GM23338 (cell line): ENCODE measurements at regions not wholly inside any gene's neighbourhood (a gene's known extent, or its start where the extent isn't known, plus 50 kb on each side); places are given as distances from the start of the nearest gene placed in this dataset.

Experiments used
- ATAC-seq: fragments of 200-7000 bp; cut with Tn5 transposase; 3 replicates; pipeline ENCODE4 v1.9.1; 2020
- DNase-seq: peaks from one replicate; pipeline ENCODE4 v3.0.0-alpha.2; 2015; ENCODE audit warnings: low spot score
- H2AFZ ChIP-seq: fragments of 200-600 bp; sonication (generic); 2 replicates; pipeline ENCODE4 v1.8.0; 2016; ENCODE audit warnings: antibody characterized with exemption, mild to moderate bottlenecking, moderate library complexity
- H3F3A ChIP-seq: fragments of 200-600 bp; sonication (generic); replicated peaks from 2 replicates; pipeline ENCODE4 v1.8.0; 2017; ENCODE audit warnings: antibody characterized with exemption, mixed run types, low read depth
- H3K27ac ChIP-seq: fragments of 200-600 bp; sonication (generic); 2 replicates; pipeline ENCODE4 v1.6.1; 2016; ENCODE audit warnings: low read depth
- H3K27me3 ChIP-seq: fragments of 200-600 bp; sonication (generic); 2 replicates; pipeline ENCODE4 v1.8.0; 2016; ENCODE audit warnings: mild to moderate bottlenecking, mixed run types, moderate library complexity; ENCODE audit not compliant: insufficient read depth
- H3K36me3 ChIP-seq: fragments of 200-600 bp; sonication (generic); 2 replicates; pipeline ENCODE4 v1.8.0; 2016; ENCODE audit warnings: mild to moderate bottlenecking; ENCODE audit not compliant: insufficient read depth
- H3K4me1 ChIP-seq: fragments of 200-600 bp; sonication (generic); 2 replicates; pipeline ENCODE4 v1.8.0; 2016; ENCODE audit warnings: mild to moderate bottlenecking, moderate library complexity; ENCODE audit not compliant: insufficient read depth
- H3K4me2 ChIP-seq: fragments of 200-600 bp; sonication (generic); 2 replicates; pipeline ENCODE4 v1.7.1; 2017; ENCODE audit warnings: mixed run types
- H3K4me3 ChIP-seq: fragments of 200-600 bp; sonication (generic); 2 replicates; pipeline ENCODE4 v1.6.1; 2016; ENCODE audit warnings: mixed run types
- H3K79me2 ChIP-seq: fragments of 200-600 bp; sonication (generic); replicated peaks from 2 replicates; pipeline ENCODE4 v1.8.0; 2017; ENCODE audit warnings: mild to moderate bottlenecking; ENCODE audit not compliant: insufficient read depth
- H3K9me2 ChIP-seq: fragments of 200-600 bp; sonication (generic); 2 replicates; pipeline ENCODE4 v1.8.0; 2017; ENCODE audit not compliant: insufficient read depth
- H4K20me1 ChIP-seq: fragments of 200-600 bp; sonication (generic); replicated peaks from 2 replicates; pipeline ENCODE4 v1.8.0; 2017; ENCODE audit warnings: mild to moderate bottlenecking; ENCODE audit not compliant: insufficient read depth
- H3K27ac Mint-ChIP-seq: 2 replicates; pipeline ENCODE4 v1.8.0; 2020; ENCODE audit warnings: inconsistent platforms, mild to moderate bottlenecking, moderate library complexity, mixed read lengths
- H3K27me3 Mint-ChIP-seq: 3 replicates; pipeline ENCODE4 v1.8.0; 2022; ENCODE audit warnings: low read depth, mild to moderate bottlenecking, moderate library complexity, mixed read lengths, inconsistent platforms; ENCODE audit not compliant: insufficient read depth, poor library complexity
- H3K36me3 Mint-ChIP-seq: 3 replicates; pipeline ENCODE4 v1.8.0; 2021; ENCODE audit warnings: low read depth, mild to moderate bottlenecking, inconsistent platforms, moderate library complexity, mixed read lengths
- H3K4me1 Mint-ChIP-seq: 3 replicates; pipeline ENCODE4 v1.8.0; 2020; ENCODE audit warnings: mild to moderate bottlenecking, inconsistent platforms, mixed read lengths
- H3K4me3 Mint-ChIP-seq: 3 replicates; pipeline ENCODE4 v1.8.0; 2021; ENCODE audit warnings: moderate library complexity, mild to moderate bottlenecking, inconsistent platforms, mixed read lengths
- H3K9me3 Mint-ChIP-seq: 3 replicates; pipeline ENCODE4 v1.8.0; 2020; ENCODE audit warnings: moderate library complexity, mild to moderate bottlenecking, inconsistent platforms, mixed read lengths
- CREB1 ChIP-seq: fragments of 250-450 bp; sonication (Bioruptor Pico); IDR thresholded peaks from 2 replicates; pipeline ENCODE4 v1.5.0; 2020; ENCODE audit warnings: low read depth, mild to moderate bottlenecking, moderate library complexity
- EZH2 ChIP-seq: fragments of 200-600 bp; sonication (generic); IDR thresholded peaks from one replicate; pipeline ENCODE4 v1.8.0; 2017; ENCODE audit warnings: antibody characterized with exemption, mild to moderate bottlenecking, low read depth; ENCODE audit not compliant: unreplicated experiment
- EZH2phosphoT487 ChIP-seq: fragments of 200-600 bp; sonication (generic); IDR thresholded peaks from one replicate; pipeline ENCODE4 v1.8.1; 2018; ENCODE audit warnings: antibody characterized with exemption; ENCODE audit not compliant: unreplicated experiment
- JUNB ChIP-seq: IDR thresholded peaks from one replicate; pipeline ENCODE4 v1.6.1; 2016; ENCODE audit warnings: antibody characterized with exemption; ENCODE audit not compliant: unreplicated experiment
- NANOG ChIP-seq: IDR thresholded peaks from 2 replicates; pipeline ENCODE4 v1.6.1; 2016; ENCODE audit warnings: antibody characterized with exemption, borderline replicate concordance
- POLR2AphosphoS5 ChIP-seq: IDR thresholded peaks from 2 replicates; pipeline ENCODE4 v1.6.1; 2016; ENCODE audit warnings: antibody characterized with exemption, low read depth
- STAT1 ChIP-seq: IDR thresholded peaks from one replicate; pipeline ENCODE4 v1.6.1; 2016; ENCODE audit warnings: antibody characterized with exemption; ENCODE audit not compliant: unreplicated experiment
- ZNF114 ChIP-seq: fragments of 250-450 bp; sonication (Bioruptor Pico); IDR thresholded peaks from 2 replicates; pipeline ENCODE4 v1.5.0; 2020; ENCODE audit warnings: mild to moderate bottlenecking, moderate library complexity
- ZNF331 ChIP-seq: fragments of 250-450 bp; sonication (Bioruptor Pico); IDR thresholded peaks from 2 replicates; pipeline ENCODE4 v1.5.0; 2020; ENCODE audit warnings: low read depth, mild to moderate bottlenecking, moderate library complexity
- TF ChIP-seq, protein P1 (sequence below): IDR thresholded peaks from one replicate; pipeline ENCODE4 v1.6.1; 2018; ENCODE audit warnings: antibody characterized with exemption; ENCODE audit not compliant: unreplicated experiment
- TF ChIP-seq, protein P2 (sequence below): IDR thresholded peaks from 2 replicates; pipeline ENCODE4 v1.6.1; 2016; ENCODE audit warnings: antibody characterized with exemption
- TF ChIP-seq, protein P3 (sequence below): fragments of 250-450 bp; sonication (Bioruptor Pico); IDR thresholded peaks from 2 replicates; pipeline ENCODE4 v1.5.0; 2020; ENCODE audit warnings: mild to moderate bottlenecking, moderate library complexity
- TF ChIP-seq, protein P4 (sequence below), 2 experiments: fragments of 200-600 bp in 1 of 2; sonication (generic) in 1 of 2; conservative IDR thresholded peaks; 2 replicates each; pipeline versions ENCODE4 v1.5.1 to v1.6.1; 2016 to 2017; ENCODE audit warnings: antibody characterized with exemption in 2 of 2, low read depth in 2 of 2, mild to moderate bottlenecking in 2 of 2, moderate library complexity in 1 of 2

DNA sequence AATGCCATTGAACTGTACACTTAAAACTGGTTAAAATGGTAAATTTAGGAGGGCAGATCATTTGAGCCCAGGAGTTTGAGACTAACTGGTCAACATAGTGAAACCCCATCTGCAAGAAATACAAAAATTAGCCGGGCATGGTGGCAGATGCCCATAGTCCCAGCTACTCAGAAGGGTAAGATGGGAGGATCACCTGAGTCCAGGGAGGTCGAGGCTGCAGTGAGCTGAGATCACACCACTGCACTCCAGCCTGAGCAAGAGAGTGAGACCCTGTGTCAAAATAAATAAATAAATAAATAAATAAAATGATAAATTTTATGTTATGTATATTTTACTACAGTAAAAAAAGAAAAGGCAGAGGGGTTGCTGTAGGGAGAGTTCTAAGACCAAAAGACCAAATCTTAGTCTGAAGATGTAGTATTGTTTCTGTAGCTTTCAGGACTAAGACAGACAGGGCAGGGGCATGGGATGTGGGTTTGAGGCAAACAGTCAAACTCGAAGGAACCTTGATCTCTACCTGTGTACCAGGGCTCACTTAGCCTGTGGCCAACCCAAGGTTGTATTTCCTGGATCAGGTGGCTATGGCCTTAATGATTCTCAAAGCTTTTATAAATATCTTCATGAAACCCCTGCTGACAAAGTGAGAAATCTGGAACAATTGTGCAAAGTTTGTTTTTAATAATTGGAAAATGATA, 316.7 kb downstream of the CYRIA start:
- Histone ChIP-seq H4K20me1 (no peaks in the 10 kb centered on the region), H3K27me3 (no peaks in the 10 kb centered on the region), H3F3A (no peaks in the 10 kb centered on the region), H3K4me2 (0 out of 2 replicates have a peak overlapping the region, but pooled peaks have one; percentile 14), H2AFZ (no peak overlapping the region), H3K9me2 (0 out of 2 replicates have a peak, but pooled peaks cover 5% of the 10 kb centered on the region), H3K4me3 (0 out of 2 replicates have a peak overlapping the region, but pooled peaks have one; percentile 28), H3K36me3 (no peaks in the 10 kb centered on the region), H3K79me2 (no peaks in the 10 kb centered on the region), H3K4me1 (no peaks in the 10 kb centered on the region), H3K27ac (no peak overlapping the region)
- Mint-ChIP-seq H3K36me3 (peaks cover 24% of the 10 kb centered on the region; the same call in 2 of the 3 replicates), H3K4me1 (peaks cover 5% of the 10 kb centered on the region; the same call in 1 of the 3 replicates), H3K27me3 (peaks cover 4% of the 10 kb centered on the region), H3K27ac (no peak overlapping the region), H3K9me3 (peaks cover 34% of the 10 kb centered on the region), H3K4me3 (no peak overlapping the region)
- DNase-seq (no peak), ATAC-seq (no peak)
- TF ChIP-seq, protein P1, sequence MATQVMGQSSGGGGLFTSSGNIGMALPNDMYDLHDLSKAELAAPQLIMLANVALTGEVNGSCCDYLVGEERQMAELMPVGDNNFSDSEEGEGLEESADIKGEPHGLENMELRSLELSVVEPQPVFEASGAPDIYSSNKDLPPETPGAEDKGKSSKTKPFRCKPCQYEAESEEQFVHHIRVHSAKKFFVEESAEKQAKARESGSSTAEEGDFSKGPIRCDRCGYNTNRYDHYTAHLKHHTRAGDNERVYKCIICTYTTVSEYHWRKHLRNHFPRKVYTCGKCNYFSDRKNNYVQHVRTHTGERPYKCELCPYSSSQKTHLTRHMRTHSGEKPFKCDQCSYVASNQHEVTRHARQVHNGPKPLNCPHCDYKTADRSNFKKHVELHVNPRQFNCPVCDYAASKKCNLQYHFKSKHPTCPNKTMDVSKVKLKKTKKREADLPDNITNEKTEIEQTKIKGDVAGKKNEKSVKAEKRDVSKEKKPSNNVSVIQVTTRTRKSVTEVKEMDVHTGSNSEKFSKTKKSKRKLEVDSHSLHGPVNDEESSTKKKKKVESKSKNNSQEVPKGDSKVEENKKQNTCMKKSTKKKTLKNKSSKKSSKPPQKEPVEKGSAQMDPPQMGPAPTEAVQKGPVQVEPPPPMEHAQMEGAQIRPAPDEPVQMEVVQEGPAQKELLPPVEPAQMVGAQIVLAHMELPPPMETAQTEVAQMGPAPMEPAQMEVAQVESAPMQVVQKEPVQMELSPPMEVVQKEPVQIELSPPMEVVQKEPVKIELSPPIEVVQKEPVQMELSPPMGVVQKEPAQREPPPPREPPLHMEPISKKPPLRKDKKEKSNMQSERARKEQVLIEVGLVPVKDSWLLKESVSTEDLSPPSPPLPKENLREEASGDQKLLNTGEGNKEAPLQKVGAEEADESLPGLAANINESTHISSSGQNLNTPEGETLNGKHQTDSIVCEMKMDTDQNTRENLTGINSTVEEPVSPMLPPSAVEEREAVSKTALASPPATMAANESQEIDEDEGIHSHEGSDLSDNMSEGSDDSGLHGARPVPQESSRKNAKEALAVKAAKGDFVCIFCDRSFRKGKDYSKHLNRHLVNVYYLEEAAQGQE = no peak
- TF ChIP-seq NANOG (no peak), EZH2 (no peak), ZNF114 (no peak), POLR2AphosphoS5 (no peak), JUNB (no peak), ZNF331 (no peak), CREB1 (no peak), EZH2phosphoT487 (no peak), STAT1 (no peak)
- TF ChIP-seq, protein P2, sequence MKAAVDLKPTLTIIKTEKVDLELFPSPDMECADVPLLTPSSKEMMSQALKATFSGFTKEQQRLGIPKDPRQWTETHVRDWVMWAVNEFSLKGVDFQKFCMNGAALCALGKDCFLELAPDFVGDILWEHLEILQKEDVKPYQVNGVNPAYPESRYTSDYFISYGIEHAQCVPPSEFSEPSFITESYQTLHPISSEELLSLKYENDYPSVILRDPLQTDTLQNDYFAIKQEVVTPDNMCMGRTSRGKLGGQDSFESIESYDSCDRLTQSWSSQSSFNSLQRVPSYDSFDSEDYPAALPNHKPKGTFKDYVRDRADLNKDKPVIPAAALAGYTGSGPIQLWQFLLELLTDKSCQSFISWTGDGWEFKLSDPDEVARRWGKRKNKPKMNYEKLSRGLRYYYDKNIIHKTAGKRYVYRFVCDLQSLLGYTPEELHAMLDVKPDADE = no peak
- TF ChIP-seq, protein P3, sequence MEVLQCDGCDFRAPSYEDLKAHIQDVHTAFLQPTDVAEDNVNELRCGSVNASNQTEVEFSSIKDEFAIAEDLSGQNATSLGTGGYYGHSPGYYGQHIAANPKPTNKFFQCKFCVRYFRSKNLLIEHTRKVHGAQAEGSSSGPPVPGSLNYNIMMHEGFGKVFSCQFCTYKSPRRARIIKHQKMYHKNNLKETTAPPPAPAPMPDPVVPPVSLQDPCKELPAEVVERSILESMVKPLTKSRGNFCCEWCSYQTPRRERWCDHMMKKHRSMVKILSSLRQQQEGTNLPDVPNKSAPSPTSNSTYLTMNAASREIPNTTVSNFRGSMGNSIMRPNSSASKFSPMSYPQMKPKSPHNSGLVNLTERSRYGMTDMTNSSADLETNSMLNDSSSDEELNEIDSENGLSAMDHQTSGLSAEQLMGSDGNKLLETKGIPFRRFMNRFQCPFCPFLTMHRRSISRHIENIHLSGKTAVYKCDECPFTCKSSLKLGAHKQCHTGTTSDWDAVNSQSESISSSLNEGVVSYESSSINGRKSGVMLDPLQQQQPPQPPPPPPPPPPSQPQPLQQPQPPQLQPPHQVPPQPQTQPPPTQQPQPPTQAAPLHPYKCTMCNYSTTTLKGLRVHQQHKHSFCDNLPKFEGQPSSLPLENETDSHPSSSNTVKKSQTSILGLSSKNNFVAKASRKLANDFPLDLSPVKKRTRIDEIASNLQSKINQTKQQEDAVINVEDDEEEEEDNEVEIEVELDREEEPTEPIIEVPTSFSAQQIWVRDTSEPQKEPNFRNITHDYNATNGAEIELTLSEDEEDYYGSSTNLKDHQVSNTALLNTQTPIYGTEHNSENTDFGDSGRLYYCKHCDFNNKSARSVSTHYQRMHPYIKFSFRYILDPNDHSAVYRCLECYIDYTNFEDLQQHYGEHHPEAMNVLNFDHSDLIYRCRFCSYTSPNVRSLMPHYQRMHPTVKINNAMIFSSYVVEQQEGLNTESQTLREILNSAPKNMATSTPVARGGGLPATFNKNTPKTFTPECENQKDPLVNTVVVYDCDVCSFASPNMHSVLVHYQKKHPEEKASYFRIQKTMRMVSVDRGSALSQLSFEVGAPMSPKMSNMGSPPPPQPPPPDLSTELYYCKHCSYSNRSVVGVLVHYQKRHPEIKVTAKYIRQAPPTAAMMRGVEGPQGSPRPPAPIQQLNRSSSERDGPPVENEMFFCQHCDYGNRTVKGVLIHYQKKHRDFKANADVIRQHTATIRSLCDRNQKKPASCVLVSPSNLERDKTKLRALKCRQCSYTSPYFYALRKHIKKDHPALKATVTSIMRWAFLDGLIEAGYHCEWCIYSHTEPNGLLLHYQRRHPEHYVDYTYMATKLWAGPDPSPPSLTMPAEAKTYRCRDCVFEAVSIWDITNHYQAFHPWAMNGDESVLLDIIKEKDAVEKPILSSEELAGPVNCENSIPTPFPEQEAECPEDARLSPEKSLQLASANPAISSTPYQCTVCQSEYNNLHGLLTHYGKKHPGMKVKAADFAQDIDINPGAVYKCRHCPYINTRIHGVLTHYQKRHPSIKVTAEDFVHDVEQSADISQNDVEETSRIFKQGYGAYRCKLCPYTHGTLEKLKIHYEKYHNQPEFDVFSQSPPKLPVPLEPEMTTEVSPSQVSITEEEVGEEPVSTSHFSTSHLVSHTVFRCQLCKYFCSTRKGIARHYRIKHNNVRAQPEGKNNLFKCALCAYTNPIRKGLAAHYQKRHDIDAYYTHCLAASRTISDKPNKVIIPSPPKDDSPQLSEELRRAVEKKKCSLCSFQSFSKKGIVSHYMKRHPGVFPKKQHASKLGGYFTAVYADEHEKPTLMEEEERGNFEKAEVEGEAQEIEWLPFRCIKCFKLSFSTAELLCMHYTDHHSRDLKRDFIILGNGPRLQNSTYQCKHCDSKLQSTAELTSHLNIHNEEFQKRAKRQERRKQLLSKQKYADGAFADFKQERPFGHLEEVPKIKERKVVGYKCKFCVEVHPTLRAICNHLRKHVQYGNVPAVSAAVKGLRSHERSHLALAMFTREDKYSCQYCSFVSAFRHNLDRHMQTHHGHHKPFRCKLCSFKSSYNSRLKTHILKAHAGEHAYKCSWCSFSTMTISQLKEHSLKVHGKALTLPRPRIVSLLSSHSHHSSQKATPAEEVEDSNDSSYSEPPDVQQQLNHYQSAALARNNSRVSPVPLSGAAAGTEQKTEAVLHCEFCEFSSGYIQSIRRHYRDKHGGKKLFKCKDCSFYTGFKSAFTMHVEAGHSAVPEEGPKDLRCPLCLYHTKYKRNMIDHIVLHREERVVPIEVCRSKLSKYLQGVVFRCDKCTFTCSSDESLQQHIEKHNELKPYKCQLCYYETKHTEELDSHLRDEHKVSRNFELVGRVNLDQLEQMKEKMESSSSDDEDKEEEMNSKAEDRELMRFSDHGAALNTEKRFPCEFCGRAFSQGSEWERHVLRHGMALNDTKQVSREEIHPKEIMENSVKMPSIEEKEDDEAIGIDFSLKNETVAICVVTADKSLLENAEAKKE (CRISPR knock-in tag) = no peak
- TF ChIP-seq, protein P4, sequence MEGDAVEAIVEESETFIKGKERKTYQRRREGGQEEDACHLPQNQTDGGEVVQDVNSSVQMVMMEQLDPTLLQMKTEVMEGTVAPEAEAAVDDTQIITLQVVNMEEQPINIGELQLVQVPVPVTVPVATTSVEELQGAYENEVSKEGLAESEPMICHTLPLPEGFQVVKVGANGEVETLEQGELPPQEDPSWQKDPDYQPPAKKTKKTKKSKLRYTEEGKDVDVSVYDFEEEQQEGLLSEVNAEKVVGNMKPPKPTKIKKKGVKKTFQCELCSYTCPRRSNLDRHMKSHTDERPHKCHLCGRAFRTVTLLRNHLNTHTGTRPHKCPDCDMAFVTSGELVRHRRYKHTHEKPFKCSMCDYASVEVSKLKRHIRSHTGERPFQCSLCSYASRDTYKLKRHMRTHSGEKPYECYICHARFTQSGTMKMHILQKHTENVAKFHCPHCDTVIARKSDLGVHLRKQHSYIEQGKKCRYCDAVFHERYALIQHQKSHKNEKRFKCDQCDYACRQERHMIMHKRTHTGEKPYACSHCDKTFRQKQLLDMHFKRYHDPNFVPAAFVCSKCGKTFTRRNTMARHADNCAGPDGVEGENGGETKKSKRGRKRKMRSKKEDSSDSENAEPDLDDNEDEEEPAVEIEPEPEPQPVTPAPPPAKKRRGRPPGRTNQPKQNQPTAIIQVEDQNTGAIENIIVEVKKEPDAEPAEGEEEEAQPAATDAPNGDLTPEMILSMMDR (conservative IDR thresholded peaks at IDR 0.05; ENCODE audit: low read depth in 2 of 2) = no peak
